Stimulated activated CD4-positive, alpha-beta T cell treated with anti-CD3 and anti-CD28 coated beads, Interleukin-2, amount 100 ng/mL, for 4 hours (primary cell): ENCODE measurements at regions not wholly inside any gene's neighbourhood (a gene's known extent, or its start where the extent isn't known, plus 50 kb on each side); places are given as distances from the start of the nearest gene placed in this dataset.

Experiments used
- DNase-seq: peaks from one replicate; pipeline ENCODE4 v3.0.0-alpha.2; 2020; ENCODE audit warnings: low read depth

GRCh38 chrX:149274516-149275105 is 230.5 kb downstream of the IDS start:
- no peak for DNase-seq

- DNase-seq = no peak
These were observed 232.2 kb downstream of the IDS start for GRCh38 chrX:149272690-149273463.

GRCh38 chrX:149267878-149268813 is 237.0 kb downstream of the IDS start:
- no peak for DNase-seq

GRCh38 chrX:149262086-149262485 is 243.0 kb downstream of the IDS start:
- DNase-seq = no peak

- no peak for DNase-seq
These were observed 245.9 kb downstream of the IDS start for GRCh38 chrX:149259241-149259640.

GRCh38 chrX:149255860-149256259 is 249.2 kb downstream of the IDS start:
- no peak for DNase-seq

- DNase-seq = no peak
These were observed 257.0 kb downstream of the IDS start for GRCh38 chrX:149248073-149248625.

GRCh38 chrX:149230689-149231088 is 274.4 kb downstream of the IDS start:
- no peak for DNase-seq

- DNase-seq = no peak
These were observed 281.3 kb downstream of the IDS start for GRCh38 chrX:149223854-149224253.

GRCh38 chrX:149222040-149222439 is 283.1 kb downstream of the IDS start:
- DNase-seq = no peak

GRCh38 chrX:149221230-149221629 is 283.9 kb downstream of the IDS start:
- no peak for DNase-seq

- no peak for DNase-seq
These were observed 291.8 kb downstream of the IDS start for GRCh38 chrX:149213264-149213663.

- no peak for DNase-seq
These were observed 296.8 kb downstream of the IDS start for GRCh38 chrX:149208307-149208706.

- DNase-seq = no peak
These were observed 297.6 kb downstream of the IDS start for GRCh38 chrX:149207518-149207917.

GRCh38 chrX:149205937-149206336 is 299.2 kb downstream of the IDS start:
- DNase-seq = no peak

GRCh38 chrX:149205081-149205480 is 300.0 kb downstream of the IDS start:
- DNase-seq = no peak

- DNase-seq = no peak
These were observed 305.4 kb downstream of the IDS start for GRCh38 chrX:149199734-149200133.

GRCh38 chrX:149198980-149199732 is 305.9 kb downstream of the IDS start:
- no peak for DNase-seq

GRCh38 chrX:149185087-149185486 is 320.0 kb downstream of the IDS start:
- DNase-seq = no peak

GRCh38 chrX:149161435-149162088 is 343.5 kb downstream of the IDS start:
- no peak for DNase-seq

- DNase-seq = no peak
These were observed 347.1 kb downstream of the IDS start for GRCh38 chrX:149157976-149158375.
